ENCODE measurements at regions not wholly inside any gene's neighbourhood (a gene's known extent, or its start where the extent isn't known, plus 50 kb on each side); places are given as distances from the start of the nearest gene placed in this dataset.

GRCh38 chr1:109821221-109821669 lies 57.5 kb upstream of the EPS8L3 start:
- ATAC-seq (replicated peaks) = peak; percentile 83
- no peaks in the 10 kb centered on the region for H3K27me3 Mint-ChIP-seq
- H3K36me3 Mint-ChIP-seq (ENCODE audit: low read depth) = no peaks in the 10 kb centered on the region
- H3K9me3 Mint-ChIP-seq = no peaks in the 10 kb centered on the region
- H3K27ac Mint-ChIP-seq = peak overlapping the region; percentile 76
- peak overlapping the region; percentile 45 for H3K4me3 Mint-ChIP-seq
- H3K4me1 Mint-ChIP-seq = peaks cover 29% of the 10 kb centered on the region

- Mint-ChIP-seq H3K9me3 (no peaks in the 10 kb centered on the region), H3K36me3 (ENCODE audit: low read depth) (no peaks in the 10 kb centered on the region), H3K27ac (no peak overlapping the region), H3K4me1 (peaks cover 21% of the 10 kb centered on the region), H3K27me3 (no peaks in the 10 kb centered on the region), H3K4me3 (no peak overlapping the region)
- ATAC-seq (replicated peaks) = no peak
These were observed 56.2 kb upstream of the EPS8L3 start for GRCh38 chr1:109819906-109820305.

- H3K27me3 Mint-ChIP-seq = no peaks in the 10 kb centered on the region
- H3K27ac Mint-ChIP-seq = no peak overlapping the region
These were observed 55.5 kb upstream of the EPS8L3 start for GRCh38 chr1:109818988-109819764.

GRCh38 chr1:109818271-109818987 lies 54.7 kb upstream of the EPS8L3 start:
- Mint-ChIP-seq H3K9me3 (no peaks in the 10 kb centered on the region), H3K36me3 (ENCODE audit: low read depth) (no peaks in the 10 kb centered on the region), H3K4me3 (no peak overlapping the region), H3K27me3 (no peaks in the 10 kb centered on the region), H3K27ac (no peak overlapping the region), H3K4me1 (peaks cover 12% of the 10 kb centered on the region)
- no peak for ATAC-seq (replicated peaks)

More at GRCh38 chr1:109818988-109819764, 55.5 kb upstream of the EPS8L3 start:
- H3K9me3 Mint-ChIP-seq = no peaks in the 10 kb centered on the region
- peaks cover 17% of the 10 kb centered on the region for H3K4me1 Mint-ChIP-seq
- no peak for ATAC-seq (replicated peaks)
- H3K36me3 Mint-ChIP-seq (ENCODE audit: low read depth) = no peaks in the 10 kb centered on the region
- no peak overlapping the region for H3K4me3 Mint-ChIP-seq

GRCh38 chr1:109817881-109818270 lies 54.2 kb upstream of the EPS8L3 start:
- ATAC-seq (replicated peaks) = no peak
- H3K9me3 Mint-ChIP-seq = no peaks in the 10 kb centered on the region

GRCh38 chr1:109816975-109817535 lies 53.3 kb upstream of the EPS8L3 start:
- Mint-ChIP-seq H3K4me1 (peaks cover 4% of the 10 kb centered on the region), H3K27me3 (no peaks in the 10 kb centered on the region)

More at GRCh38 chr1:109817881-109818270, 54.2 kb upstream of the EPS8L3 start:
- no peak overlapping the region for H3K4me3 Mint-ChIP-seq
- H3K27ac Mint-ChIP-seq = no peak overlapping the region
- no peaks in the 10 kb centered on the region for H3K36me3 Mint-ChIP-seq (ENCODE audit: low read depth)
- peaks cover 8% of the 10 kb centered on the region for H3K4me1 Mint-ChIP-seq
- no peaks in the 10 kb centered on the region for H3K27me3 Mint-ChIP-seq

GRCh38 chr1:109816175-109816811 lies 52.6 kb upstream of the EPS8L3 start:
- peaks cover 4% of the 10 kb centered on the region for H3K4me1 Mint-ChIP-seq
- H3K4me3 Mint-ChIP-seq = no peak overlapping the region
- H3K36me3 Mint-ChIP-seq (ENCODE audit: low read depth) = no peaks in the 10 kb centered on the region
- ATAC-seq (replicated peaks) = no peak
- no peak overlapping the region for H3K27ac Mint-ChIP-seq
- no peaks in the 10 kb centered on the region for H3K9me3 Mint-ChIP-seq
- no peaks in the 10 kb centered on the region for H3K27me3 Mint-ChIP-seq

More at GRCh38 chr1:109816975-109817535, 53.3 kb upstream of the EPS8L3 start:
- Mint-ChIP-seq H3K9me3 (no peaks in the 10 kb centered on the region), H3K4me3 (no peak overlapping the region), H3K27ac (no peak overlapping the region), H3K36me3 (ENCODE audit: low read depth) (no peaks in the 10 kb centered on the region)
- no peak for ATAC-seq (replicated peaks)

GRCh38 chr1:109815809-109816174 lies 52.1 kb upstream of the EPS8L3 start:
- no peak for ATAC-seq (replicated peaks)
- H3K36me3 Mint-ChIP-seq (ENCODE audit: low read depth) = no peaks in the 10 kb centered on the region
- H3K27me3 Mint-ChIP-seq = no peaks in the 10 kb centered on the region
- no peak overlapping the region for H3K27ac Mint-ChIP-seq
- peaks cover under 1% of the 10 kb centered on the region for H3K4me1 Mint-ChIP-seq
- H3K9me3 Mint-ChIP-seq = no peaks in the 10 kb centered on the region
- H3K4me3 Mint-ChIP-seq = no peak overlapping the region

GRCh38 chr1:109814993-109815786 lies 51.5 kb upstream of the EPS8L3 start:
- H3K9me3 Mint-ChIP-seq = no peaks in the 10 kb centered on the region
- no peaks in the 10 kb centered on the region for H3K27me3 Mint-ChIP-seq
- H3K4me3 Mint-ChIP-seq = no peak overlapping the region
- H3K4me1 Mint-ChIP-seq = no peaks in the 10 kb centered on the region
- H3K36me3 Mint-ChIP-seq (ENCODE audit: low read depth) = no peaks in the 10 kb centered on the region
- no peak for ATAC-seq (replicated peaks)
- H3K27ac Mint-ChIP-seq = peak overlapping the region; percentile 56

GRCh38 chr1:109814223-109814622 lies 50.5 kb upstream of the EPS8L3 start:
- Mint-ChIP-seq H3K27me3 (no peaks in the 10 kb centered on the region), H3K9me3 (no peaks in the 10 kb centered on the region), H3K27ac (no peak overlapping the region), H3K4me3 (no peak overlapping the region), H3K4me1 (no peaks in the 10 kb centered on the region), H3K36me3 (ENCODE audit: low read depth) (no peaks in the 10 kb centered on the region)
- ATAC-seq (replicated peaks) = no peak

All from activated T-helper 17 cell treated with anti-CD3 and anti-CD28 coated beads, Interleukin-2, amount 50 U/mL, for 72 hours (primary cell).